GM19023 (cell line): ENCODE measurements at regions not wholly inside any gene's neighbourhood (a gene's known extent, or its start where the extent isn't known, plus 50 kb on each side); places are given as distances from the start of the nearest gene placed in this dataset.

Source experiments
- ATAC-seq: cut with Tn5 transposase; IDR thresholded peaks from one replicate; pipeline ENCODE4 v1.9.1; 2021; ENCODE audit warnings: mild to moderate bottlenecking, moderate library complexity; ENCODE audit not compliant: unreplicated experiment

GRCh38 chr4:133493776-133494175 lies 344.7 kb downstream of the PCDH10 start:
- no peak for ATAC-seq

- no peak for ATAC-seq
Observed at GRCh38 chr4:133493241-133493640, 344.1 kb downstream of the PCDH10 start.

GRCh38 chr4:133484287-133484686 lies 335.2 kb downstream of the PCDH10 start:
- no peak for ATAC-seq

GRCh38 chr4:133483600-133484246 lies 334.6 kb downstream of the PCDH10 start:
- ATAC-seq, result no peak

- no peak for ATAC-seq
Observed at GRCh38 chr4:133476063-133476462, 327.0 kb downstream of the PCDH10 start.

GRCh38 chr4:133474501-133474900 lies 325.4 kb downstream of the PCDH10 start:
- ATAC-seq, result no peak

GRCh38 chr4:133472244-133472643 lies 323.1 kb downstream of the PCDH10 start:
- ATAC-seq, result no peak

GRCh38 chr4:133467290-133467947 lies 318.3 kb downstream of the PCDH10 start:
- ATAC-seq, result no peak

- no peak for ATAC-seq
Observed at GRCh38 chr4:133465022-133465421, 315.9 kb downstream of the PCDH10 start.

GRCh38 chr4:133464311-133464710 lies 315.2 kb downstream of the PCDH10 start:
- no peak for ATAC-seq

GRCh38 chr4:133452678-133453077 lies 303.6 kb downstream of the PCDH10 start:
- no peak for ATAC-seq

- ATAC-seq, result no peak
Observed at GRCh38 chr4:133450813-133451212, 301.7 kb downstream of the PCDH10 start.

- ATAC-seq, result no peak
Observed at GRCh38 chr4:133440404-133440803, 291.3 kb downstream of the PCDH10 start.

- no peak for ATAC-seq
Observed at GRCh38 chr4:133439830-133440229, 290.7 kb downstream of the PCDH10 start.

- no peak for ATAC-seq
Observed at GRCh38 chr4:133424605-133425004, 275.5 kb downstream of the PCDH10 start.

GRCh38 chr4:133403913-133404312 lies 254.8 kb downstream of the PCDH10 start:
- no peak for ATAC-seq

GRCh38 chr4:133402616-133403015 lies 253.5 kb downstream of the PCDH10 start:
- no peak for ATAC-seq

GRCh38 chr4:133394971-133395627 lies 246.0 kb downstream of the PCDH10 start:
- ATAC-seq, result no peak

- ATAC-seq, result no peak
Observed at GRCh38 chr4:133390198-133390855, 241.2 kb downstream of the PCDH10 start.

GRCh38 chr4:133389029-133389428 lies 239.9 kb downstream of the PCDH10 start:
- no peak for ATAC-seq

- no peak for ATAC-seq
Observed at GRCh38 chr4:133385161-133385954, 236.3 kb downstream of the PCDH10 start.
